Sigmoid colon (tissue), 6 donors: ENCODE measurements at regions not wholly inside any gene's neighbourhood (a gene's known extent, or its start where the extent isn't known, plus 50 kb on each side); places are given as distances from the start of the nearest gene placed in this dataset.

Experiments used
- DNase-seq: peaks from one replicate; pipeline ENCODE4 v3.0.0-alpha.2; 2019
- H3K27ac ChIP-seq, 4 donors: fragments of 200-600 bp; sonication (generic); one replicate each; pipeline ENCODE4 v1.5.1; 2016 to 2019; ENCODE audit warnings: mild to moderate bottlenecking in 1 of 4
- H3K27me3 ChIP-seq, 3 donors: fragments of 200-600 bp; sonication (generic); one replicate each; pipeline ENCODE4 v1.5.1; 2019; ENCODE audit warnings: mild to moderate bottlenecking in 1 of 3
- H3K36me3 ChIP-seq, 4 donors: fragments of 200-600 bp; sonication (generic); one replicate each; pipeline ENCODE4 v1.5.1; 2016 to 2019
- H3K4me1 ChIP-seq, 4 donors: fragments of 200-600 bp; sonication (generic); one replicate each; pipeline ENCODE4 v1.5.1; 2017 to 2019
- H3K4me3 ChIP-seq, 4 donors: fragments of 200-600 bp; sonication (generic); one replicate each; pipeline ENCODE4 v1.5.1; 2017 to 2019; ENCODE audit warnings: mild to moderate bottlenecking in 2 of 4, moderate library complexity in 1 of 4
- H3K9me3 ChIP-seq, 4 donors: fragments of 200-600 bp in 3 of 4; sonication (generic) in 3 of 4; one replicate each; pipeline versions ENCODE4 v1.5.1 to v1.6.1; 2013 to 2019
- CTCF ChIP-seq, 4 experiments: fragments of 450-650 bp in 3 of 4; fragments of 200-600 bp in 1 of 4; IDR thresholded peaks; one replicate each; pipeline ENCODE4 v1.5.1; 2016 to 2019; ENCODE audit warnings: antibody characterized with exemption in 4 of 4, mild to moderate bottlenecking in 3 of 4, moderate library complexity in 2 of 4
- EP300 ChIP-seq, 4 donors: sonication (generic); formaldehyde crosslinking; IDR thresholded peaks; one replicate each; pipeline ENCODE4 v1.6.1; 2017; ENCODE audit warnings: antibody characterized with exemption in 4 of 4
- POLR2A ChIP-seq, 2 donors: fragments of 450-650 bp; IDR thresholded peaks; one replicate each; pipeline ENCODE4 v1.6.1; 2016; ENCODE audit warnings: antibody characterized with exemption in 2 of 2, mild to moderate bottlenecking in 2 of 2, moderate library complexity in 2 of 2
- POLR2AphosphoS5 ChIP-seq, 4 donors: sonication (generic); formaldehyde crosslinking; IDR thresholded peaks; one replicate each; pipeline ENCODE4 v1.6.1; 2017; ENCODE audit warnings: antibody characterized with exemption in 4 of 4
- WGBS, 2 donors: extraction: QIAGEN DNeasy Blood & Tissue Kit; methylation state at CpG; one replicate each; pipeline ENCODE4 v1.1.7; 2013; 5-methylcytosine and 5-hydroxymethylcytosine counted together
- intact Hi-C: fragments of 100-400 bp; cut with DNase I; formaldehyde crosslinking; loops from one replicate; pipeline ENCODE4 v1.15.1; 2023
- donor health status: healthy with polysubstance abuse.
- donor health status: healthy.

- Histone ChIP-seq H3K4me3 (no peak overlapping the region), H3K4me1 (no peaks in the 10 kb centered on the region), H3K27me3 (no peaks in the 10 kb centered on the region), H3K36me3 (no peaks in the 10 kb centered on the region), H3K9me3 (no peaks in the 10 kb centered on the region), H3K27ac (no peak overlapping the region)
- 54 to 75% methylated on average over 5 of the region's 5 CpGs for WGBS, 2 donors
- TF ChIP-seq POLR2A (IDR thresholded peaks at IDR 0.05) (no peak), POLR2AphosphoS5 (IDR thresholded peaks at IDR 0.05) (no peak), EP300 (IDR thresholded peaks at IDR 0.05) (no peak), CTCF (IDR thresholded peaks at IDR 0.05) (no peak)
- intact Hi-C loops = no loop called here
- no peak for DNase-seq
Measured at GRCh38 chr3:89628856-89629670, 521.6 kb downstream of the EPHA3 start.

- H3K4me3 ChIP-seq = no peak overlapping the region
- no peak overlapping the region for H3K27ac ChIP-seq
- DNase-seq = no peak
- no peaks in the 10 kb centered on the region for H3K4me1 ChIP-seq
- intact Hi-C loops = no loop called here
- no peaks in the 10 kb centered on the region for H3K9me3 ChIP-seq
- H3K27me3 ChIP-seq = no peaks in the 10 kb centered on the region
- H3K36me3 ChIP-seq = no peaks in the 10 kb centered on the region
- TF ChIP-seq CTCF (IDR thresholded peaks at IDR 0.05) (no peak), POLR2A (IDR thresholded peaks at IDR 0.05) (no peak), POLR2AphosphoS5 (IDR thresholded peaks at IDR 0.05) (no peak), EP300 (IDR thresholded peaks at IDR 0.05) (no peak)
Measured at GRCh38 chr3:89635137-89635536, 527.7 kb downstream of the EPHA3 start.

- Histone ChIP-seq H3K9me3 (no peaks in the 10 kb centered on the region), H3K36me3 (no peaks in the 10 kb centered on the region), H3K27ac (no peak overlapping the region), H3K4me1 (no peaks in the 10 kb centered on the region), H3K27me3 (no peaks in the 10 kb centered on the region), H3K4me3 (no peak overlapping the region)
- DNase-seq = no peak
- intact Hi-C loops = no loop called here
- 0 to 16% methylated on average over 1 of the region's 1 CpG for WGBS, 2 donors
- TF ChIP-seq EP300 (IDR thresholded peaks at IDR 0.05) (no peak), POLR2AphosphoS5 (IDR thresholded peaks at IDR 0.05) (no peak), CTCF (IDR thresholded peaks at IDR 0.05) (no peak), POLR2A (IDR thresholded peaks at IDR 0.05) (no peak)
Measured at GRCh38 chr3:89644716-89645115, 537.3 kb downstream of the EPHA3 start.

- DNase-seq = no peak
- WGBS, 2 donors = 88 to 93% methylated on average over 5 of the region's 5 CpGs
Measured at GRCh38 chr3:89649431-89649830, 542.0 kb downstream of the EPHA3 start.

More at GRCh38 chr3:89649431-89649830, 542.0 kb downstream of the EPHA3 start:
- Histone ChIP-seq H3K4me3 (no peak overlapping the region), H3K27ac (no peak overlapping the region), H3K4me1 (no peaks in the 10 kb centered on the region), H3K27me3 (no peaks in the 10 kb centered on the region), H3K36me3 (no peaks in the 10 kb centered on the region), H3K9me3 (no peaks in the 10 kb centered on the region)
- intact Hi-C loops = no loop called here
- TF ChIP-seq POLR2AphosphoS5 (IDR thresholded peaks at IDR 0.05) (no peak), EP300 (IDR thresholded peaks at IDR 0.05) (no peak), CTCF (IDR thresholded peaks at IDR 0.05) (no peak), POLR2A (IDR thresholded peaks at IDR 0.05) (no peak)
